OCI-LY3 (cell line): ENCODE measurements at regions not wholly inside any gene's neighbourhood (a gene's known extent, or its start where the extent isn't known, plus 50 kb on each side); places are given as distances from the start of the nearest gene placed in this dataset.
"Not testable (repeated sequence)": the region's sequence is repeated elsewhere in the genome, so short reads cannot be mapped to it uniquely, and the experiment has no call there.

ENCODE experiments used
- H2AFZ ChIP-seq: fragments of 200-600, 300-600 bp; shearing (Covaris generic); 2 replicates; pipeline ENCODE4 v1.6.0; 2014; ENCODE audit warnings: antibody characterized with exemption, low read depth, low read length
- H3K27ac ChIP-seq: fragments of 200-600, 300-600 bp; sonication (generic); 2 replicates; pipeline ENCODE4 v1.5.1; 2014; ENCODE audit warnings: mild to moderate bottlenecking, low read length, moderate library complexity, mixed read lengths
- H3K27me3 ChIP-seq: fragments of 200-600, 300-600 bp; sonication (generic); 2 replicates; pipeline ENCODE4 v1.6.1; 2014; ENCODE audit warnings: low read depth, low read length, mixed read lengths
- H3K36me3 ChIP-seq: fragments of 200-600, 300-600 bp; sonication (generic); replicated peaks from 2 replicates; pipeline ENCODE3; 2014; ENCODE audit warnings: low read depth, low read length, mixed read lengths
- H3K4me1 ChIP-seq: fragments of 300-600, 200-600 bp; sonication (generic); 2 replicates; pipeline ENCODE4 v1.6.1; 2014; ENCODE audit warnings: low read length, mixed read lengths
- H3K4me2 ChIP-seq: fragments of 200-600, 300-600 bp; sonication (generic); 2 replicates; pipeline ENCODE4 v1.6.1; 2014; ENCODE audit warnings: low read length, mixed read lengths
- H3K4me3 ChIP-seq: fragments of 300-600, 200-600 bp; sonication (generic); 2 replicates; pipeline ENCODE4 v1.5.1; 2014; ENCODE audit warnings: antibody characterized with exemption, mild to moderate bottlenecking, low read length, moderate library complexity
- H3K79me2 ChIP-seq: fragments of 300-600, 200-600 bp; shearing (Covaris generic); 2 replicates; pipeline ENCODE4 v1.6.1; 2014; ENCODE audit warnings: mild to moderate bottlenecking, low read length, mixed read lengths
- H3K9ac ChIP-seq: fragments of 300-600, 200-600 bp; shearing (Covaris generic); 2 replicates; pipeline ENCODE4 v1.6.0; 2014; ENCODE audit warnings: mild to moderate bottlenecking, low read length, moderate library complexity
- H3K9me3 ChIP-seq: fragments of 200-600, 300-600 bp; shearing (Covaris generic); 2 replicates; pipeline ENCODE4 v1.6.1; 2014; ENCODE audit warnings: low read length, mixed read lengths; ENCODE audit not compliant: insufficient read depth
- H4K20me1 ChIP-seq: fragments of 200-600, 300-600 bp; sonication (generic); 2 replicates; pipeline ENCODE4 v1.6.1; 2016; ENCODE audit warnings: low read length, mixed read lengths; ENCODE audit not compliant: insufficient read depth
- EZH2phosphoT487 ChIP-seq: fragments of 200-600 bp; shearing (Covaris generic); IDR thresholded peaks from 2 replicates; pipeline ENCODE4 v1.6.1; 2018; ENCODE audit warnings: antibody characterized with exemption, mixed run types, low read depth
- TF ChIP-seq, protein P1 (sequence below): fragments of 200-600, 300-600 bp; sonication (generic); IDR thresholded peaks from 2 replicates; pipeline ENCODE4 v1.5.1; 2014; ENCODE audit warnings: antibody characterized with exemption, low read length, low read depth

- peak overlapping the region; percentile 55 for H3K4me2 ChIP-seq
- peak overlapping the region; percentile 8 for H2AFZ ChIP-seq
- H3K27ac ChIP-seq, result peak overlapping the region; percentile 33; the same call in 1 of the 2 replicates
Observed at GRCh38 chrX:109782994-109783700, 50.1 kb upstream of the ACSL4 start.

GRCh38 chrX:109783701-109784079 lies 50.6 kb upstream of the ACSL4 start:
- H3K4me2 ChIP-seq, result peak overlapping the region; percentile 55
- H3K27ac ChIP-seq, result peak overlapping the region; percentile 33; the same call in 1 of the 2 replicates
- peaks cover 19% of the 10 kb centered on the region for H3K4me1 ChIP-seq
- no peaks in the 10 kb centered on the region for H4K20me1 ChIP-seq
- H2AFZ ChIP-seq, result peak overlapping the region; percentile 8; the same call in 1 of the 2 replicates
- H3K27me3 ChIP-seq, result no peaks in the 10 kb centered on the region
- H3K4me3 ChIP-seq, result no peak overlapping the region
- H3K79me2 ChIP-seq, result no peaks in the 10 kb centered on the region
- H3K36me3 ChIP-seq, result no peaks in the 10 kb centered on the region
- H3K9me3 ChIP-seq, result no peaks in the 10 kb centered on the region
- no peak for TF ChIP-seq EZH2phosphoT487
- TF ChIP-seq, protein P1, sequence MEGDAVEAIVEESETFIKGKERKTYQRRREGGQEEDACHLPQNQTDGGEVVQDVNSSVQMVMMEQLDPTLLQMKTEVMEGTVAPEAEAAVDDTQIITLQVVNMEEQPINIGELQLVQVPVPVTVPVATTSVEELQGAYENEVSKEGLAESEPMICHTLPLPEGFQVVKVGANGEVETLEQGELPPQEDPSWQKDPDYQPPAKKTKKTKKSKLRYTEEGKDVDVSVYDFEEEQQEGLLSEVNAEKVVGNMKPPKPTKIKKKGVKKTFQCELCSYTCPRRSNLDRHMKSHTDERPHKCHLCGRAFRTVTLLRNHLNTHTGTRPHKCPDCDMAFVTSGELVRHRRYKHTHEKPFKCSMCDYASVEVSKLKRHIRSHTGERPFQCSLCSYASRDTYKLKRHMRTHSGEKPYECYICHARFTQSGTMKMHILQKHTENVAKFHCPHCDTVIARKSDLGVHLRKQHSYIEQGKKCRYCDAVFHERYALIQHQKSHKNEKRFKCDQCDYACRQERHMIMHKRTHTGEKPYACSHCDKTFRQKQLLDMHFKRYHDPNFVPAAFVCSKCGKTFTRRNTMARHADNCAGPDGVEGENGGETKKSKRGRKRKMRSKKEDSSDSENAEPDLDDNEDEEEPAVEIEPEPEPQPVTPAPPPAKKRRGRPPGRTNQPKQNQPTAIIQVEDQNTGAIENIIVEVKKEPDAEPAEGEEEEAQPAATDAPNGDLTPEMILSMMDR, result no peak
- no peak overlapping the region for H3K9ac ChIP-seq

More at GRCh38 chrX:109782994-109783700, 50.1 kb upstream of the ACSL4 start:
- no peaks in the 10 kb centered on the region for H3K9me3 ChIP-seq
- peak overlapping the region; percentile 22; the same call in 1 of the 2 replicates for H3K4me3 ChIP-seq
- H3K9ac ChIP-seq, result no peak overlapping the region
- H4K20me1 ChIP-seq, result no peaks in the 10 kb centered on the region
- TF ChIP-seq EZH2phosphoT487, result no peak
- TF ChIP-seq, protein P1, result no peak
- H3K79me2 ChIP-seq, result no peaks in the 10 kb centered on the region
- H3K36me3 ChIP-seq, result no peaks in the 10 kb centered on the region
- peaks cover 19% of the 10 kb centered on the region for H3K4me1 ChIP-seq
- H3K27me3 ChIP-seq, result no peaks in the 10 kb centered on the region

DNA sequence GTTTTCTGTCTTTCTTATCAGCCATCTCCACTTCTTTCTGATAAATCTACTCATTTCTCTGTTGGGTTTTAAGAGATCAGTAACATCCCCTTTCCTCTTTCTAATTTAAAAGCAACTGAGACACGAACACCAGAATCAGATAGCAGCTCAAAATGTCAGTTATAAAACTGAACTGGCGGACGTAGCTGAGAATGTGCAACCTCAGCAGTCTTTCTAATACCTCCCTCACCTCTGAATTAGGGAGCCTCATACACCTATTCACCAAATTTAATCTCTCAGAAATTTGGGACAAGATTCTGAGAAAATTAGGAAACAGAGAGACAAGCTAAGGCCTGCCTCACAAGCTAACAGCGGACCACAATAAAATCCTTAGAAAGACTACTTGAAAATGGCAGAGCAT lies 52.0 kb upstream of the ACSL4 start:
- Histone ChIP-seq H3K9me3 (no peaks in the 10 kb centered on the region), H3K36me3 (no peaks in the 10 kb centered on the region), H3K4me3 (no peak overlapping the region), H3K9ac (no peak overlapping the region), H3K4me1 (peaks cover 19% of the 10 kb centered on the region), H3K27ac (no peak overlapping the region), H3K27me3 (no peaks in the 10 kb centered on the region), H4K20me1 (no peaks in the 10 kb centered on the region), H2AFZ (no peak overlapping the region), H3K4me2 (no peak overlapping the region), H3K79me2 (no peaks in the 10 kb centered on the region)
- TF ChIP-seq EZH2phosphoT487, result no peak

DNA sequence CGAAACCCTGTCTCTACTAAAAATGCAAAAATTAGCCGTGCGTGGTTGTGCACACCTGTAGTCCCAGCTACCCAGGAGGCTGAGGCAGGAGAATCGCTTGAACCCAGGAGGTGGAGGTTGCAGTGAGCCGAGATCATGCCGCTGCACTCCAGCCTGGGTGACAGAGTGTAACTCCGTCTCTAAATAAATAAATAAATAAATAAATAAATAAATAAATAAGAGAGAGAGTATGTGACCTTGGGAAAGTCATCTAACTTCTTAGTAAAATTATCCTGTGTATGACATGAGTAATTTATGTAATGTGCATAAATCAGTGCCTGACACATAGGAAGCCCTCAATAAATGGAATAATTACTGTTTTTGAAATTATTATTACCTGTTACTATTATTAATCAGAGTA lies 57.5 kb upstream of the ACSL4 start:
- H3K4me2 ChIP-seq, H3K9ac ChIP-seq, H3K4me1 ChIP-seq, H3K27me3 ChIP-seq, H3K36me3 ChIP-seq, H3K27ac ChIP-seq, H3K9me3 ChIP-seq, H3K79me2 ChIP-seq, H3K4me3 ChIP-seq, H4K20me1 ChIP-seq, H2AFZ ChIP-seq: not testable (repeated sequence)

DNA sequence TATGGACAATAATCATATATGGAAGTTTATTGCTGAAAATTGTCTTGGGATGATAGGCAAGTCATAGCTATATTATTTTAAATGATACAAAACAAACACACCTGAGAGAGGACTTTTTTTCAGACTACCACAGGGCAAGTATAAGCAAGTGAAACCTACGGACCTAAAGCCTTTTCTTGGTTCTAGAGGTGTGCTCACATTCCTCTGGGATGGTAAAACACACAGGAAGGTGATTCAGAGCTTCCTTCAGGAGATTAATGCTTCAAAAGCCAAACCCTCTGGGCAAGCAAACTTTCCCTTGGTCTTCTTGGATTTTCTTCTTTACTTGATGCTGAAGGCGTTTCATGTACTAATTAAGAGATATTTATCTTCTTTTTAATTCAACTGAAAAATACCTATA lies 60.1 kb upstream of the ACSL4 start:
- no peak overlapping the region for H3K4me3 ChIP-seq
- no peaks in the 10 kb centered on the region for H3K36me3 ChIP-seq
- H3K4me2 ChIP-seq, result no peak overlapping the region
- H3K9ac ChIP-seq, result no peak overlapping the region
- no peaks in the 10 kb centered on the region for H3K9me3 ChIP-seq
- no peaks in the 10 kb centered on the region for H4K20me1 ChIP-seq
- TF ChIP-seq, protein P1, result no peak
- no peak for TF ChIP-seq EZH2phosphoT487
- no peak overlapping the region for H2AFZ ChIP-seq
- no peak overlapping the region for H3K27ac ChIP-seq
- H3K4me1 ChIP-seq, result no peaks in the 10 kb centered on the region
- H3K27me3 ChIP-seq, result no peaks in the 10 kb centered on the region
- H3K79me2 ChIP-seq, result no peaks in the 10 kb centered on the region
